ENCODE measurements at regions not wholly inside any gene's neighbourhood (a gene's known extent, or its start where the extent isn't known, plus 50 kb on each side); places are given as distances from the start of the nearest gene placed in this dataset.

DNA sequence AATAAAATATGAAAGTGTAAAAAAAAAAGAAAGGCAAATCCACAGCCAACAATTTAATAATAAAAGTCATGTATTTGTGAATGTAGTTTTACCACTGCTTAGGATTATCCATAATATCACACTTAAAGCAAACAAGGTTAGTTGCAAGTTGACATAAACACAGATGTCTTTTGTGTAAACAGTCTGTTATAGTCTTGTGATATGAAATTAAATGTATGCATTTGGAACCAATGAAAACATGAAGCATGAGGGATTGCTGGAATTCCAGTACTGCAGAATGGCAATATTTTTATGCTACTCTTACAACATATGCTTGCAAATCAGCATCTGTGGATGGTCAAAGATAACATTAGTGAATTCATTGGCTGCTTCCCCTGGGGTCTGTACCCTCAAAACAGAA, 148.1 kb downstream of the DNAJB9 start:
- H3K4me1 Mint-ChIP-seq (ENCODE audit: low read depth), result no peaks in the 10 kb centered on the region
- no peak overlapping the region for H3K27ac Mint-ChIP-seq
- DNase-seq (no peak), ATAC-seq (no peak)
- H3K9me3 Mint-ChIP-seq, result no peaks in the 10 kb centered on the region
- no peak overlapping the region for H3K4me3 Mint-ChIP-seq
- TF ChIP-seq, protein P1, sequence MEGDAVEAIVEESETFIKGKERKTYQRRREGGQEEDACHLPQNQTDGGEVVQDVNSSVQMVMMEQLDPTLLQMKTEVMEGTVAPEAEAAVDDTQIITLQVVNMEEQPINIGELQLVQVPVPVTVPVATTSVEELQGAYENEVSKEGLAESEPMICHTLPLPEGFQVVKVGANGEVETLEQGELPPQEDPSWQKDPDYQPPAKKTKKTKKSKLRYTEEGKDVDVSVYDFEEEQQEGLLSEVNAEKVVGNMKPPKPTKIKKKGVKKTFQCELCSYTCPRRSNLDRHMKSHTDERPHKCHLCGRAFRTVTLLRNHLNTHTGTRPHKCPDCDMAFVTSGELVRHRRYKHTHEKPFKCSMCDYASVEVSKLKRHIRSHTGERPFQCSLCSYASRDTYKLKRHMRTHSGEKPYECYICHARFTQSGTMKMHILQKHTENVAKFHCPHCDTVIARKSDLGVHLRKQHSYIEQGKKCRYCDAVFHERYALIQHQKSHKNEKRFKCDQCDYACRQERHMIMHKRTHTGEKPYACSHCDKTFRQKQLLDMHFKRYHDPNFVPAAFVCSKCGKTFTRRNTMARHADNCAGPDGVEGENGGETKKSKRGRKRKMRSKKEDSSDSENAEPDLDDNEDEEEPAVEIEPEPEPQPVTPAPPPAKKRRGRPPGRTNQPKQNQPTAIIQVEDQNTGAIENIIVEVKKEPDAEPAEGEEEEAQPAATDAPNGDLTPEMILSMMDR (IDR thresholded peaks at IDR 0.05), result no peak
- intact Hi-C loops (cut with micrococcal nuclease), result no loop called here
- H3K36me3 Mint-ChIP-seq (ENCODE audit: low read depth), result no peaks in the 10 kb centered on the region
- H3K27me3 Mint-ChIP-seq, result no peaks in the 10 kb centered on the region
- ChIA-PET CTCF (no interaction called here), POLR2A (no interaction called here)

DNA sequence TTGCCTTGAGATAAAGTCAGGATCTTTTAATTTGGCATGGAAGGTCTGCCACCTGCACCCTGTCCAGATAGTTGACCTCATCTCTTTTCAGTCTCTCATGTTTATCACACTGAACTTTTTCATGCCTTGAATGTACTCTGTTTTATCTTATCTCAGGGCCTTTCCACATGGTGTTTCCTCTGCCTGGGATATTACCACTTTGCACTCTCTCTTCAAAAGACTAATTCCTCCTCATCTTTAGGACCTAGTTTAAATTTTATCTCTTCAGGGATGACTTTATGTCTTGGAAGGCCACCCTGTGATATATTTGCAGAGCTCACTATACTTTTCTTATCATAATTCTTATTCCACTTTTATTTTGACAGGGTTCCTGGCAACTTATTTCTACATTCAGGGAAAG, 150.0 kb downstream of the DNAJB9 start:
- ChIA-PET CTCF (no interaction called here), POLR2A (no interaction called here)
- Mint-ChIP-seq H3K36me3 (ENCODE audit: low read depth) (no peaks in the 10 kb centered on the region), H3K9me3 (no peaks in the 10 kb centered on the region), H3K27ac (no peak overlapping the region), H3K4me3 (no peak overlapping the region), H3K27me3 (no peaks in the 10 kb centered on the region), H3K4me1 (ENCODE audit: low read depth) (no peaks in the 10 kb centered on the region)
- TF ChIP-seq, protein P1 (IDR thresholded peaks at IDR 0.05), result no peak
- ATAC-seq, result no peak
- no peak for DNase-seq
- intact Hi-C loops (cut with micrococcal nuclease), result no loop called here

DNA sequence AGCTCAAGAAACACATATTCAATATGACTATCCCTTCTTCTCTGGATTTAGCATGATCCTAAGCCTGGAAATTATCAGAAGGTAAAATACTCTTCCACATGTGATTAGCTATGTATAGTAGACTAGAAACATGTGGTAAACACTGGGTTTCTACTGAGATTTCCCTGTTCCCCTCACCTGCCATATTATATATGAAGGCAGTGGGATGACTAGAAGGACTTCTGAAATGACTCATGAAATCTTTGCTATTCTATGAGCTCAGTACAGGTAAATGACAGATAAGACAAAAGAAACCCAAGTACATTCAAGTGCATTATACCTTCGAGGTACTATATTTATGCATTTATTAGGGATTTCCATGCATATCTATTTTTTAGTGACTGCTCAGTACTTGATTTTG, 152.9 kb downstream of the DNAJB9 start:
- H3K27me3 Mint-ChIP-seq, result no peaks in the 10 kb centered on the region
- H3K36me3 Mint-ChIP-seq (ENCODE audit: low read depth), result no peaks in the 10 kb centered on the region
- ChIA-PET CTCF (no interaction called here), POLR2A (no interaction called here)
- H3K9me3 Mint-ChIP-seq, result no peaks in the 10 kb centered on the region
- intact Hi-C loops (cut with micrococcal nuclease), result no loop called here
- no peak overlapping the region for H3K27ac Mint-ChIP-seq
- ATAC-seq (no peak), DNase-seq (no peak)
- no peak overlapping the region for H3K4me3 Mint-ChIP-seq
- TF ChIP-seq, protein P1 (IDR thresholded peaks at IDR 0.05), result no peak
- H3K4me1 Mint-ChIP-seq (ENCODE audit: low read depth), result no peaks in the 10 kb centered on the region

DNA sequence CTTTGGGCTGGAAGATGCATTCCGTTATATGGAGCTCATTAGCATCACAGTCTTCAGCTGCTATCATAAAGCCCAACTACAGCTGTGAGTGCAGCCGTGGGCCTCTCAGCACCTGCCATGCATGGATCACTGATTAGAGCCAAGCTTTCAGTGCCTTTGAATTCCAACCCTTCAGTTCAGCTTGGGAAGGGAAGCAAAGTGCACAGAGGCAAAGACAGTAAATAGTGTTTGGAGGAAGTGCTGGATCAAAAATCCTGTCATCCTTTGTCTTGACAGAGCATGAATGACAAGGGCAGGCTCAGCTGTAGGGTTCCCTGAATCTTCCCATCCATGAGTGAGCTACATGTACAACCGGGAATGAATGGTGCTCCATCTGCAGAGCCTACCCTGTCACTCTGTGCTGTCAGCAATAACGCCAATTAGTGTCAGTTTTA, 153.7 kb downstream of the DNAJB9 start:
- H3K9me3 Mint-ChIP-seq, result no peaks in the 10 kb centered on the region
- POLR2A ChIA-PET, result no interaction called here

DNA sequence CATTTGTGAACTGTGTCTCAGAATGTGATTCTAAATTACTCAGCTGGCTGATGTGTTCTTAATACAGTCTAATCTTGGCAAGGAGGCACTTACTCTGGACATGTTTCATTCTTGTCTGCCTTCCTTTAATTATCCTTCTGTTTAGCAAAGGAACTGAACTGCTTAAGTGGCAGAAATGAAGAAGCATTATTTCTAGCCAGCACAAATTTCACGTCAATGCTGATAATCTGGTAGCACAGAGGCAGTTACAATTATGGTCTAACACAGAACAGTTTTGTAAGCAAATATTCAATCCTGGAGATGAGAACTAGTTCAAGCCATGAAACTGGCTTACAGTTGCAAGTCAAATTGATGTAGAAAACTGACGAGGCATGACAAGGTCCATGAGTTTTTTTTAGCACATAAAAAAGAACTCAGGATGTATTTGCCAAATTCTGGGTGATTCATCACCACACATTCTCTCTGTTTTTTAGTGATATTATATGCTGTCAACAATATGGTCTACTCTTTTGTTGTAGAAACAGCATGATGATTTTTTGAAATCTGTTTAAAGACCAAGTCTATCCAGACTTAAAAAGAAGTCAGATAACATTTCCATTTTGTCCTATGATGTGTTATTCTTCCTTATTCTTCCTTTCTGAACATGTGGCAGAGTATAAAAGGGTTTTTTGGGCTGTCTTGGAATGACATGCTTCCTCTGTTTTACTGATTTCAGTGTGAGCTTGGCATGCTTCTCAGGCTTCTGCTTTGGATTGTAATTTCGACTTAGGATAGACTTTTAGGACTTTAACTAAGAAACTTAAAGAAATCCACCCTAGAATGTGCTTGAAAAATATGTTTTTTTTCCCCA, 154.8 kb downstream of the DNAJB9 start:
- ChIA-PET POLR2A (interaction anchor here (0.7 kb wide), 1 partner anchor 125 kb away, joined by 3 read pairs; no protein-coding TSS in a partner anchor), CTCF (no interaction called here)
- TF ChIP-seq, protein P1 (IDR thresholded peaks at IDR 0.05), result no peak
- Mint-ChIP-seq H3K9me3 (no peaks in the 10 kb centered on the region), H3K36me3 (ENCODE audit: low read depth) (no peaks in the 10 kb centered on the region), H3K4me1 (ENCODE audit: low read depth) (no peaks in the 10 kb centered on the region), H3K27ac (no peak overlapping the region), H3K27me3 (no peaks in the 10 kb centered on the region), H3K4me3 (no peak overlapping the region)
- intact Hi-C loops (cut with micrococcal nuclease), result no loop called here
- no peak for ATAC-seq
- no peak for DNase-seq

More for the DNA sequence above, 153.7 kb downstream of the DNAJB9 start:
- intact Hi-C loops (cut with micrococcal nuclease), result no loop called here
- CTCF ChIA-PET, result no interaction called here
- no peak overlapping the region for H3K4me3 Mint-ChIP-seq
- no peak overlapping the region for H3K27ac Mint-ChIP-seq
- no peaks in the 10 kb centered on the region for H3K27me3 Mint-ChIP-seq
- ATAC-seq (no peak), DNase-seq (no peak)
- no peaks in the 10 kb centered on the region for H3K4me1 Mint-ChIP-seq (ENCODE audit: low read depth)
- no peaks in the 10 kb centered on the region for H3K36me3 Mint-ChIP-seq (ENCODE audit: low read depth)
- TF ChIP-seq, protein P1 (IDR thresholded peaks at IDR 0.05), result no peak

All from activated CD8-positive, alpha-beta T cell treated with anti-CD3 and anti-CD28 coated beads for 36 hours (primary cell).